ENCODE measurements at regions not wholly inside any gene's neighbourhood (a gene's known extent, or its start where the extent isn't known, plus 50 kb on each side); places are given as distances from the start of the nearest gene placed in this dataset.
"Not testable (repeated sequence)": the region's sequence is repeated elsewhere in the genome, so short reads cannot be mapped to it uniquely, and the experiment has no call there.

DNA sequence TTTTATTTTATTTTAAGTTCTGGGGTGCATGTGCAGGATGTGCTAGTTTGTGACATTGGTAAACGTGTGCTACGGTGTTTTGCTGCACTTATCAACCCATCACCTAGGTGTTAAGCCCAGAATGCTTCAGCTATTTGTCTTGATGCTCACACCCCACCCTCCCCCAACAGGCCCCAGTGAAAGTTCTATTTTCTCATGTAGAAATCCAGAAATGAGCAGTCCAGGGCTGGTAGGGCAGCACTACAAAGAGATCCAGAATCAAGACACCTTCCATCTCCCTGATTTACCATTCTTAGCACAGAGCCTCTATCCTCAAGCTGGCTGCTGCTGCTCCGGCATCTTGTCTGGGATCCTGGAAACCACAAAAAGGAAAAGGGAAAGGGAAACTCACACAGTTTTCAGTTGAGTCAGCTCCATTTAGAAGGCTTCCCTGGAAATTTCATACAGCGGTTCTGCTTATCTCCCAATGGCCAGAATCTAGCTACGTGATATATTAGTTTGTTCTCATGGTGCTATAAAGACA lies 85.4 kb upstream of the SMARCA2 start:
- H3K4me2 ChIP-seq, result no peak overlapping the region
- H3K9me3 ChIP-seq (replicated peaks in 1 of 11), result 0 out of 22 replicates have a peak, but pooled peaks cover 0 to 5% (median 0%) of the 10 kb centered on the region in 11 experiments
- H3K4me3 ChIP-seq, result no peak overlapping the region
- no peak overlapping the region for H3K27ac ChIP-seq
- no peak for TF ChIP-seq Cebpa-rat (IDR thresholded peaks at IDR 0.05)
- no peaks in the 10 kb centered on the region for H3K36me3 ChIP-seq
- H4K20me1 ChIP-seq, result no peaks in the 10 kb centered on the region
- no peak overlapping the region for H3K9ac ChIP-seq
- no peaks in the 10 kb centered on the region for H3K27me3 ChIP-seq
- no peaks in the 10 kb centered on the region for H3K4me1 ChIP-seq

DNA sequence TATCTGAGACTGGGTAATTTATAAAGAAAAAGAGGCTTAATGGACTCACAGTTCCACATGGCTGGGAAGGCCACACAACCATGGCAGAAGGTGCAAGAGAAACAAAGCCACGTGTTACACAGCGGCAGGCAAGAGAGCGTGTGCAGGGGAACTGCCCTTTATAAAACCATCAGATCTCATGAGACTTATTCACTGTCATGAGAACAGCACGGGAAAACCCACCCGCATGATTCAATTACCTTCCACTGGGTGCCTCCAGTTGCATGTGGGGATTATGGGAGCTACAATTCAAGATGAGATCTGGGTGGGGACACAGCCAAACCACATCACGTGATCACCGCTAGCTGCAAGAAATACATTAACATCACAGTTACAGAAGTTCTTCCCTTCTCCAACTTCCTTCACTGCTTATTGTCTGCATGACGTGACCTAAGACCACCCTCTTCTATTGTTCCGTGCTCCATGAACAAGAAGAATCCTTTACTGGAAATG lies 84.9 kb upstream of the SMARCA2 start:
- not testable (repeated sequence) for H3K27me3 ChIP-seq; H3K4me2 ChIP-seq; H3K27ac ChIP-seq; H3K36me3 ChIP-seq; H3K9me3 ChIP-seq (replicated peaks in 1 of 11); H3K4me1 ChIP-seq; H3K9ac ChIP-seq; H3K4me3 ChIP-seq; H4K20me1 ChIP-seq

GRCh38 chr9:1938135-1938534 lies 77.0 kb upstream of the SMARCA2 start:
- no peak for TF ChIP-seq Cebpa-rat (IDR thresholded peaks at IDR 0.05)

GRCh38 chr9:1938675-1939170 lies 76.4 kb upstream of the SMARCA2 start:
- H3K9me3 ChIP-seq (replicated peaks in 1 of 11), result peaks cover 0 to 8% (median 0%) of the 10 kb centered on the region in 11 experiments; a peak in 2 of 22 replicates
- H3K4me2 ChIP-seq, result peak overlapping the region in 2 of 11 experiments; percentile 61 to 67; a peak in 4 of 22 replicates
- H3K4me3 ChIP-seq, result no peak overlapping the region
- H3K36me3 ChIP-seq, result no peaks in the 10 kb centered on the region
- H3K4me1 ChIP-seq, result peaks cover 0 to 25% (median 0%) of the 10 kb centered on the region in 10 experiments; a peak in 4 of 20 replicates
- H3K27me3 ChIP-seq, result no peaks in the 10 kb centered on the region
- no peak for TF ChIP-seq Cebpa-rat (IDR thresholded peaks at IDR 0.05)
- H4K20me1 ChIP-seq, result no peaks in the 10 kb centered on the region
- no peak overlapping the region for H3K9ac ChIP-seq
- H3K27ac ChIP-seq, result peak overlapping the region in 1 of 11 experiments; percentile 3; a peak in 1 of 22 replicates

More at GRCh38 chr9:1938135-1938534, 77.0 kb upstream of the SMARCA2 start:
- Histone ChIP-seq H4K20me1 (no peaks in the 10 kb centered on the region), H3K4me3 (no peak overlapping the region), H3K4me2 (peak overlapping the region in 2 of 11 experiments; percentile 61 to 67; a peak in 4 of 22 replicates), H3K36me3 (no peaks in the 10 kb centered on the region), H3K4me1 (peaks cover 0 to 25% (median 0%) of the 10 kb centered on the region in 10 experiments; a peak in 4 of 20 replicates), H3K9me3 (replicated peaks in 1 of 11) (peaks cover 0 to 8% (median 0%) of the 10 kb centered on the region in 11 experiments; a peak in 2 of 22 replicates), H3K27me3 (no peaks in the 10 kb centered on the region), H3K27ac (no peak overlapping the region), H3K9ac (no peak overlapping the region)

- Histone ChIP-seq H3K4me1 (peaks cover 0 to 25% (median 0%) of the 10 kb centered on the region in 10 experiments; a peak in 4 of 20 replicates), H4K20me1 (no peaks in the 10 kb centered on the region), H3K27ac (no peak overlapping the region), H3K36me3 (no peaks in the 10 kb centered on the region), H3K4me2 (peak overlapping the region in 2 of 11 experiments; percentile 61 to 67; a peak in 3 of 22 replicates), H3K9me3 (replicated peaks in 1 of 11) (peaks cover 0 to 8% (median 0%) of the 10 kb centered on the region in 11 experiments; a peak in 2 of 22 replicates), H3K4me3 (no peak overlapping the region), H3K27me3 (no peaks in the 10 kb centered on the region), H3K9ac (no peak overlapping the region)
- no peak for TF ChIP-seq Cebpa-rat (IDR thresholded peaks at IDR 0.05)
These were observed 75.7 kb upstream of the SMARCA2 start for GRCh38 chr9:1939466-1939865.

GRCh38 chr9:1939926-1940368 lies 75.2 kb upstream of the SMARCA2 start:
- Histone ChIP-seq H3K4me1 (peaks cover 0 to 25% (median 0%) of the 10 kb centered on the region in 10 experiments; a peak in 4 of 20 replicates), H3K36me3 (no peaks in the 10 kb centered on the region), H3K27ac (no peak overlapping the region), H4K20me1 (no peaks in the 10 kb centered on the region), H3K4me2 (peak overlapping the region in 2 of 11 experiments; percentile 61 to 67; a peak in 1 of 22 replicates), H3K27me3 (no peaks in the 10 kb centered on the region), H3K9ac (no peak overlapping the region), H3K9me3 (replicated peaks in 1 of 11) (peaks cover 0 to 8% (median 0%) of the 10 kb centered on the region in 11 experiments; a peak in 2 of 22 replicates), H3K4me3 (no peak overlapping the region)
- TF ChIP-seq Cebpa-rat (IDR thresholded peaks at IDR 0.05), result no peak

DNA sequence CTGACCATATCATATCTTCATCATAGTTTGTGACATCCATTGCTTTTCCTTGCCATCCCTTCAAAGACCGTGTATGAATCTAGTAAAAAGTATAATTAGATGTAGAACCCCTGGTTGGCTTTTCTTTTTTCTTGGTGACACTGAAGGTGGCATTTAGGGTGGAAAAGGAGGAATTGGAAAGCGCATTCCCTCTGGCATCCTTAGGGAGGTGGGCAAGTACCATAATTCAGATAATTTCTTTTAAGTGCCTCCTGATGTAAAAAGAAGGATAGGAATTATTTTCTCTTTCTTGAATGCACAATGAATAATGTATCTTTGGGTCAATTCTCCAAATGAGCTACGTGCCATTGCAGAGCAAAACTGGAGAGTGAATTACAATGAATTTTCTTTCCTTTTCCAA lies 73.2 kb upstream of the SMARCA2 start:
- Histone ChIP-seq H3K27me3 (no peaks in the 10 kb centered on the region), H3K4me1 (peaks cover 0 to 25% (median 0%) of the 10 kb centered on the region in 10 experiments; a peak in 4 of 20 replicates), H3K36me3 (no peaks in the 10 kb centered on the region), H4K20me1 (no peaks in the 10 kb centered on the region), H3K4me2 (no peak overlapping the region), H3K9ac (no peak overlapping the region), H3K27ac (no peak overlapping the region), H3K9me3 (replicated peaks in 1 of 11) (no peaks in the 10 kb centered on the region), H3K4me3 (no peak overlapping the region)
- no peak for TF ChIP-seq Cebpa-rat (IDR thresholded peaks at IDR 0.05)

GRCh38 chr9:1946526-1947283 lies 68.4 kb upstream of the SMARCA2 start:
- Histone ChIP-seq H3K27me3 (no peaks in the 10 kb centered on the region), H4K20me1 (no peaks in the 10 kb centered on the region), H3K27ac (no peak overlapping the region), H3K4me2 (no peak overlapping the region), H3K36me3 (no peaks in the 10 kb centered on the region), H3K9me3 (replicated peaks in 1 of 11) (no peaks in the 10 kb centered on the region), H3K4me3 (no peak overlapping the region), H3K9ac (no peak overlapping the region), H3K4me1 (no peaks in the 10 kb centered on the region)
- TF ChIP-seq Cebpa-rat (IDR thresholded peaks at IDR 0.05), result no peak

GRCh38 chr9:1947438-1947837 lies 67.7 kb upstream of the SMARCA2 start:
- Histone ChIP-seq H3K4me1 (no peaks in the 10 kb centered on the region), H4K20me1 (no peaks in the 10 kb centered on the region), H3K36me3 (no peaks in the 10 kb centered on the region), H3K9ac (no peak overlapping the region), H3K9me3 (replicated peaks in 1 of 11) (no peaks in the 10 kb centered on the region), H3K27ac (no peak overlapping the region), H3K27me3 (no peaks in the 10 kb centered on the region), H3K4me2 (no peak overlapping the region), H3K4me3 (no peak overlapping the region)
- no peak for TF ChIP-seq Cebpa-rat (IDR thresholded peaks at IDR 0.05)
